Stimulated activated memory B cell treated with anti-CD40 and anti-IgM and Interleukin-4, amounts not matched to agents 10 μg/mL and 1 μg/mL and 100 μg/mL, for 72 hours (primary cell): ENCODE measurements at regions not wholly inside any gene's neighbourhood (a gene's known extent, or its start where the extent isn't known, plus 50 kb on each side); places are given as distances from the start of the nearest gene placed in this dataset.

ENCODE experiments used
- ATAC-seq: fragments of 150-1000 bp; cut with Tn5 transposase; 2 replicates; pipeline ENCODE4 v1.10.0; 2021
- H3K27ac Mint-ChIP-seq: one replicate; pipeline ENCODE4 v1.8.0; 2022; ENCODE audit warnings: mild to moderate bottlenecking, mixed read lengths
- H3K27me3 Mint-ChIP-seq: one replicate; pipeline ENCODE4 v1.8.0; 2022; ENCODE audit warnings: mixed read lengths
- H3K36me3 Mint-ChIP-seq: one replicate; pipeline ENCODE4 v1.8.0; 2022; ENCODE audit warnings: mixed read lengths
- H3K4me1 Mint-ChIP-seq: one replicate; pipeline ENCODE4 v1.8.0; 2022; ENCODE audit warnings: mixed read lengths
- H3K4me3 Mint-ChIP-seq: one replicate; pipeline ENCODE4 v1.8.0; 2022; ENCODE audit warnings: mild to moderate bottlenecking, moderate library complexity, mixed read lengths
- H3K9me3 Mint-ChIP-seq: one replicate; pipeline ENCODE4 v1.8.0; 2022; ENCODE audit warnings: mixed read lengths

- H3K4me3 Mint-ChIP-seq: no peak overlapping the region
- H3K4me1 Mint-ChIP-seq: peaks cover 6% of the 10 kb centered on the region
- H3K36me3 Mint-ChIP-seq: no peaks in the 10 kb centered on the region
- no peaks in the 10 kb centered on the region for H3K27me3 Mint-ChIP-seq
- peak overlapping the region; percentile 15 for H3K27ac Mint-ChIP-seq
- ATAC-seq: no peak
- peaks cover 2% of the 10 kb centered on the region for H3K9me3 Mint-ChIP-seq
These were observed 489.2 kb upstream of the MEF2C start for GRCh38 chr5:89372176-89372575.

GRCh38 chr5:89371646-89372045 is 488.7 kb upstream of the MEF2C start:
- no peaks in the 10 kb centered on the region for H3K27me3 Mint-ChIP-seq
- no peak for ATAC-seq
- H3K4me1 Mint-ChIP-seq: peaks cover 6% of the 10 kb centered on the region
- peaks cover 2% of the 10 kb centered on the region for H3K9me3 Mint-ChIP-seq
- no peak overlapping the region for H3K27ac Mint-ChIP-seq
- no peaks in the 10 kb centered on the region for H3K36me3 Mint-ChIP-seq
- no peak overlapping the region for H3K4me3 Mint-ChIP-seq

- ATAC-seq: no peak
- Mint-ChIP-seq H3K4me1 (peaks cover 10% of the 10 kb centered on the region), H3K36me3 (no peaks in the 10 kb centered on the region), H3K27ac (peak overlapping the region; percentile 32), H3K4me3 (no peak overlapping the region), H3K27me3 (no peaks in the 10 kb centered on the region), H3K9me3 (no peaks in the 10 kb centered on the region)
These were observed 476.1 kb upstream of the MEF2C start for GRCh38 chr5:89359046-89359445.

- H3K4me3 Mint-ChIP-seq: no peak overlapping the region
- no peak overlapping the region for H3K27ac Mint-ChIP-seq
- H3K36me3 Mint-ChIP-seq: no peaks in the 10 kb centered on the region
- no peaks in the 10 kb centered on the region for H3K9me3 Mint-ChIP-seq
- no peaks in the 10 kb centered on the region for H3K27me3 Mint-ChIP-seq
- no peak for ATAC-seq
- peaks cover 13% of the 10 kb centered on the region for H3K4me1 Mint-ChIP-seq
These were observed 471.0 kb upstream of the MEF2C start for GRCh38 chr5:89353837-89354551.

GRCh38 chr5:89351975-89352374 is 469.0 kb upstream of the MEF2C start:
- Mint-ChIP-seq H3K4me1 (peaks cover 11% of the 10 kb centered on the region), H3K9me3 (no peaks in the 10 kb centered on the region), H3K27me3 (no peaks in the 10 kb centered on the region), H3K36me3 (no peaks in the 10 kb centered on the region), H3K27ac (no peak overlapping the region), H3K4me3 (no peak overlapping the region)
- ATAC-seq: no peak

- Mint-ChIP-seq H3K27me3 (no peaks in the 10 kb centered on the region), H3K4me1 (peaks cover 11% of the 10 kb centered on the region), H3K27ac (no peak overlapping the region), H3K4me3 (no peak overlapping the region), H3K9me3 (peaks cover 3% of the 10 kb centered on the region), H3K36me3 (no peaks in the 10 kb centered on the region)
- no peak for ATAC-seq
These were observed 468.2 kb upstream of the MEF2C start for GRCh38 chr5:89351222-89351621.

GRCh38 chr5:89350684-89351083 is 467.7 kb upstream of the MEF2C start:
- Mint-ChIP-seq H3K4me3 (no peak overlapping the region), H3K9me3 (peaks cover 3% of the 10 kb centered on the region), H3K36me3 (no peaks in the 10 kb centered on the region), H3K27me3 (no peaks in the 10 kb centered on the region), H3K27ac (no peak overlapping the region), H3K4me1 (peaks cover 11% of the 10 kb centered on the region)
- ATAC-seq: no peak

GRCh38 chr5:89349246-89349980 is 466.4 kb upstream of the MEF2C start:
- Mint-ChIP-seq H3K36me3 (no peaks in the 10 kb centered on the region), H3K4me1 (peaks cover 16% of the 10 kb centered on the region), H3K9me3 (peaks cover 3% of the 10 kb centered on the region), H3K27ac (no peak overlapping the region), H3K4me3 (no peak overlapping the region), H3K27me3 (no peaks in the 10 kb centered on the region)
- ATAC-seq: no peak

GRCh38 chr5:89346573-89346972 is 463.6 kb upstream of the MEF2C start:
- H3K36me3 Mint-ChIP-seq: no peaks in the 10 kb centered on the region
- H3K27me3 Mint-ChIP-seq: no peaks in the 10 kb centered on the region
- no peak overlapping the region for H3K4me3 Mint-ChIP-seq
- peaks cover 33% of the 10 kb centered on the region for H3K4me1 Mint-ChIP-seq
- no peak for ATAC-seq
- peak overlapping the region; percentile 41 for H3K27ac Mint-ChIP-seq
- peaks cover 3% of the 10 kb centered on the region for H3K9me3 Mint-ChIP-seq

- peak overlapping the region; percentile 77 for H3K27ac Mint-ChIP-seq
- H3K9me3 Mint-ChIP-seq: peaks cover 3% of the 10 kb centered on the region
- H3K27me3 Mint-ChIP-seq: no peaks in the 10 kb centered on the region
- ATAC-seq: peak; percentile 96
- H3K4me1 Mint-ChIP-seq: peaks cover 33% of the 10 kb centered on the region
- H3K36me3 Mint-ChIP-seq: no peaks in the 10 kb centered on the region
- no peak overlapping the region for H3K4me3 Mint-ChIP-seq
These were observed 460.7 kb upstream of the MEF2C start for GRCh38 chr5:89343666-89344065.

GRCh38 chr5:89342106-89342876 is 459.3 kb upstream of the MEF2C start:
- peak overlapping the region; percentile 77 for H3K27ac Mint-ChIP-seq
- peaks cover 3% of the 10 kb centered on the region for H3K9me3 Mint-ChIP-seq
- peak; percentile 57 for ATAC-seq
- H3K27me3 Mint-ChIP-seq: no peaks in the 10 kb centered on the region
- H3K4me1 Mint-ChIP-seq: peaks cover 33% of the 10 kb centered on the region
- H3K36me3 Mint-ChIP-seq: no peaks in the 10 kb centered on the region
- H3K4me3 Mint-ChIP-seq: no peak overlapping the region

GRCh38 chr5:89338935-89339334 is 456.0 kb upstream of the MEF2C start:
- no peak overlapping the region for H3K27ac Mint-ChIP-seq
- H3K4me3 Mint-ChIP-seq: no peak overlapping the region
- H3K27me3 Mint-ChIP-seq: no peaks in the 10 kb centered on the region
- H3K9me3 Mint-ChIP-seq: no peaks in the 10 kb centered on the region
- ATAC-seq: no peak
- H3K36me3 Mint-ChIP-seq: no peaks in the 10 kb centered on the region
- peaks cover 24% of the 10 kb centered on the region for H3K4me1 Mint-ChIP-seq

GRCh38 chr5:89336111-89336510 is 453.1 kb upstream of the MEF2C start:
- Mint-ChIP-seq H3K36me3 (no peaks in the 10 kb centered on the region), H3K27ac (no peak overlapping the region), H3K27me3 (no peaks in the 10 kb centered on the region), H3K4me1 (no peaks in the 10 kb centered on the region), H3K4me3 (no peak overlapping the region), H3K9me3 (no peaks in the 10 kb centered on the region)
- no peak for ATAC-seq

- Mint-ChIP-seq H3K36me3 (peaks cover 5% of the 10 kb centered on the region), H3K27me3 (no peaks in the 10 kb centered on the region), H3K27ac (peak overlapping the region; percentile 27), H3K4me1 (peaks cover 8% of the 10 kb centered on the region), H3K4me3 (no peak overlapping the region), H3K9me3 (peaks cover 6% of the 10 kb centered on the region)
- no peak for ATAC-seq
These were observed 447.2 kb upstream of the MEF2C start for GRCh38 chr5:89330140-89330539.

- H3K36me3 Mint-ChIP-seq: peaks cover 5% of the 10 kb centered on the region
- no peak for ATAC-seq
- H3K4me3 Mint-ChIP-seq: no peak overlapping the region
- H3K4me1 Mint-ChIP-seq: peaks cover 20% of the 10 kb centered on the region
- H3K9me3 Mint-ChIP-seq: peaks cover 6% of the 10 kb centered on the region
- H3K27me3 Mint-ChIP-seq: no peaks in the 10 kb centered on the region
- peak overlapping the region; percentile 17 for H3K27ac Mint-ChIP-seq
These were observed 444.6 kb upstream of the MEF2C start for GRCh38 chr5:89327608-89328007.
